Iris pigment epithelial cell (primary cell): ENCODE measurements at regions not wholly inside any gene's neighbourhood (a gene's known extent, or its start where the extent isn't known, plus 50 kb on each side); places are given as distances from the start of the nearest gene placed in this dataset.
A peak's percentile ranks its signal among the peaks of the same experiment; 100 is the strongest.

Source experiments
- DNase-seq: peaks from one replicate; pipeline ENCODE4 v3.0.0-alpha.2; 2011; ENCODE audit warnings: low read depth

DNA sequence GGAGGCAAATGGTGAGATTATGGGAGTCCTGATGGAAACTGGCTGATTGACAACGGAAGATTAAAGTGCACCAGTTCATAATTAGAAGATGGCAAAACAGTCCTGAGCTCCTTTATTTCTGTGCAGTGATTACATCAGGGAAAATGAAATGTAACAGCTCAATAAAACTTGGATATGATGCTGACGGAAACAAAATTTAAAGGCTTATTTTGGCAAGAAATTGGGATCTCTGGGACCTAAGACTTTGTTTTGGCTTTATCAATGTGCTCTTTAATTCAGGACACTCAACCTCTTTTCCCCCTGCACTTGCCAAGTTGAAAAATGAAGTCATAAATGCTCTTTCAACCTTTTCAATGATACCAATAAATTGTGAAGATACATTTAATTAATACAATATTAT lies 226.8 kb downstream of the C6orf118 start:
- no peak for DNase-seq

- DNase-seq, result no peak
Observed at GRCh38 chr6:165081944-165082532, 227.4 kb downstream of the C6orf118 start.

DNA sequence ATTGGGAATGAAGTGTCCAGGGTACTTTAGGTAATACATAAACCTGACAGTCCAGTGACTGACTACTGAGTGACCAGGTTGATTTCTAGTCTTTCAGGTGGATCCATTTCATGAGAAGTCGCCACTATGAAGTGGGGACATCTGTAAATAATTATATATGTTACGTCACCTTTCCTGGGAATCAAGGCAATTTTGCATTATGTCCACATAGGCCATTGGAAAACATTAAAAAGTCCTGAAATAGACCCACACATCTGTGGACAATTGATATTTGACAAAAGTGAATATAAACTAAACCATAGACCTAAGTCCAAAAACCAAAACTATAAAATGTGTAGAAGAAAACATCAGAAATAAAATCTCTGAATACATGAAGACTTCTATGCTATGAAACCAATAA lies 231.5 kb downstream of the C6orf118 start:
- DNase-seq, result no peak

DNA sequence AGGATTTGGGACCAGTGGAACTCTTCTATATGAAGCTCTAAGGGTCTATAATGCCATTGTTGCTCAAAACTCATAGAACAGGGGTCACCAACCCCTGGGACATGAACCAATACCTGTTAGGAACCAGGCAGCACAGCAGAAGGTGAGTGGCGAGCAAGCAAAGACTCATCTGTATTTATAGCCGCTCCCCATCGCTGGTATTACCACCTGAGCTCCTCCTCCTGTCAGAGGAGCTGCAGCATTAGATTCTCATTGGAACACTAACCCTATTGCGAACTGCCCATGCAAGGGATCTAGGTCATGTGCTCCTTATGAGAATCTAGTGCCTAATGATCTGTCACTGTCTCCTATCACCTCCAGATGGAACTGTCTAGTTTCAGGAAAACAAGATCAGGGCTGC lies 237.5 kb downstream of the C6orf118 start:
- DNase-seq, result no peak

DNA sequence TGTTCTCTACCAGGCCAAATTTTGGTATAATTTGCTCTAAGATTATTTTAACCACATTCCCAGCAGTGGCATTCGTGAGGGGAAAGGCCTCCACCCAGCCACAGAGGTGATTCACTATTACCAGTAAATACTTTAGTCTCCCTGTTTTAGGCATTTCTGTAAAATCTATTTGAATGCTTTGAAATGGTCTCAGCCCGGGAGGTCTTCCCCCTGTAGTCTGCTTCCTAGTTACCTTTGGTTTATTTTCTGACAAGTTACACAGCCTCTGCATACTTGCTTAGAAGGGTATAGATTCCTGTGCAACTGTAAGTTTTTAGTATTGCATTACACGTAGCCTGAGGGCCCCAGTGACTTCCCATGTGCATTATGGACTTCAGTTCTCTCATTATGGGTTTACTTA lies 248.7 kb downstream of the C6orf118 start:
- no peak for DNase-seq

DNA sequence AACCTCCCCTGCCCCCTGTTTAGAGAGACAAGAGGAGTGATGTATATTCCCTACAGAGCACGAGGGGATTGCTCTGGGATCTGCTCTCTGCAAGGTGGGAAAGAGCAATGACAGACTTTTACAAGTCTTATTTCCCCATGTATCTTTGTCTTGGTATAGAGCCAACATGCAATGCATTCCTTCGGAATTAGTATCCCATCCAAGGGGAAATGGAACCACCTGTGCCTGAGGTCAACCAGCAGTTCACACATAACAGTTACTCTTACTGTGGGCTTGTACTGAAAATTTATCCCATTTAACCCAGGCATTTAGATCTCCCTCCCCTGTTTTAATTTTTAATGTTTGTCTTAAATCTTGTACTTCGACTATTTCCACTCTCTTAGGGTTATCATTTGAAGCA lies 250.4 kb downstream of the C6orf118 start:
- DNase-seq, result peak; percentile 5

DNA sequence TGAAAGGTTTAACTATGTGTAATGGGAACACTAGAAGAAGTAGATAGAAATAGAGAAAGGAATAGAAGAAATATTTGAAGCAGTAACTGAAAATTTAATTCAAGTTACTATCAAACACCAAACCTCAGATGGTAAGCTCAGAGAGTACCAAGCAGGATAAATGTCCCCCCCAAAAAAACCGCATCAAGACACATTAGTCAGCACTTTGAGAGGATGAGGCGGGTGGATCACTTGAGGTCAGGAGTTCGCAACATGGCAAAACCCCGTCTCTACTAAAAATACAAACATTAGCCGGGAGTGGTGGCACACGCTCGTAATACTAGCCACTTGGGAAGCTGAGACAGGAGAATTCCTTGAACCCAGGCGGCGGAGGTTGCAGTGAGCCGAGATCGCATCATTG lies 253.1 kb downstream of the C6orf118 start:
- no peak for DNase-seq

DNA sequence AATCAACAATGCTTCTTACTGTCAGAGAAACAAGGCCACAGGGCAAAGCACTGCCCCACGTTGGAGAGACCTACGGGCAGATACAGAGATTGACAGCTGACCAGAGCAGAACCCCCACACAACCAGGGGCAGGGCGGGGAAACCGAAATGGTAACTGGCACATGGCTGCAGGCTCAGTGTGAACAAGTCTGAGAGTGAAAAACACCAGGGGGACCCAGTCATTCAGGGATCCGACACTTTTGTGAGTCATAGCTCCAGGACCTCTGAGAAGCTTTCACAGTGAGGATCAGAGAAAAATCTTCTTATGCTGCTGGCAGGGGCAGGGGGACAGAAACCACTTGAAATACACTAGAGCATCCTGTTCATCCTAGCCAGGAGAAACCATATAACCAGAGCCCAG lies 254.2 kb downstream of the C6orf118 start:
- no peak for DNase-seq

- DNase-seq, result no peak
Observed at GRCh38 chr6:165052561-165053480, 256.6 kb downstream of the C6orf118 start.

DNA sequence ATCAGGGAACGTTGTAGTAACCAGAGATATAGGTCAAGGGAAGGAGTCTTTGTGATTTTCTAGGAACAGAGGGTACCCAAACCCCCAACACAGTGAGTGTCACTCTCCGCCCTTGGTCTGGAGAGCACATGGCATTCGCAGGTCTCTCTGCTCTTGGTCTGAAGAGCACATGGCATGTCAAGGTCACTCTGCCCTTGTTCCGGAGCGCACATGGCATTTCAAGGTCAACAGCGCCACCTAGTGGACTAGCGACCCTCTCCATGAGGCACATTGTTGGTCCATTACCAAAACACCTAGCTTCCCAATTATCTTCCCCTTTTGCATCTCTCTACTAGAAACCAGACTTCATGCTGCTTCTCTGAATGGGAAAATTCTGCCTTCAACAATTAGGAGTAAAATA lies 260.0 kb downstream of the C6orf118 start:
- DNase-seq, result no peak

GRCh38 chr6:165047952-165048351 lies 261.5 kb downstream of the C6orf118 start:
- DNase-seq, result no peak

- no peak for DNase-seq
Observed at GRCh38 chr6:165045631-165046030, 263.8 kb downstream of the C6orf118 start.

DNA sequence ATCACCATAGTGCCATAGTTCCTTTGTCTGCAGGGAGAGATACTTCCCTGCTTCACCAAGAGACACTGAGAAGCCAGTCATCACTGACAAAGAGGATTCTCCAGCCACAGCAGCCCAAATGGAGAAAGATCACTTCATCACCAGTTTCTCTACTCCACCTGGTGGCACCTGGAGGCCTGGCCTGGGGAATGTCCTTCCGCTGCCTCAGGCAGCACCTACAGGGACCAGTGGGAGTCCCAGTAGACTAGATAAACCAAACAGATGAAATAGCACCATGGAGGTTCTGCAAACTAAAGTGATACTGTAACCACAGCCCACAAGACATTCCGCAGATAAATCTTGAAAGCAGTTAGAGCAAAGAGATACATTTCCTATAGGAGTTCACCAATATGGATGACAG lies 266.5 kb downstream of the C6orf118 start:
- no peak for DNase-seq

DNA sequence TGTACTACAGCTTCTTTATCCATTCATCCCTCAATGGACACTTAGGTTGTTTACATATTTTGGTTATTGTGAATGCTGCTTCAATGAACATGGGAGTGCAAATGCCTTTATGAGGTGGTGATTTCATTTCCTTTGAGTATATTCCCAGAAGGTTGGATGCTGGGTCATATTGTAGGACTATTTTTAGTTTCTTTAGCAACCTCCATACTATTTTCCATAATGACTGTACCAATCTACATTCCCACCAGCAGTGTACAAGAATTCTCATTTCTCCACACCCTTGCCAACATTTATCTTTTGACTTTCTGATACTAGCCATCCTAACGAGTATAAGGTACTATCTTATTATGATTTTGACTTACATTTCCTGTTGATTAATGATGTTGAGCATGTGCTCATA lies 269.0 kb downstream of the C6orf118 start:
- no peak for DNase-seq

DNA sequence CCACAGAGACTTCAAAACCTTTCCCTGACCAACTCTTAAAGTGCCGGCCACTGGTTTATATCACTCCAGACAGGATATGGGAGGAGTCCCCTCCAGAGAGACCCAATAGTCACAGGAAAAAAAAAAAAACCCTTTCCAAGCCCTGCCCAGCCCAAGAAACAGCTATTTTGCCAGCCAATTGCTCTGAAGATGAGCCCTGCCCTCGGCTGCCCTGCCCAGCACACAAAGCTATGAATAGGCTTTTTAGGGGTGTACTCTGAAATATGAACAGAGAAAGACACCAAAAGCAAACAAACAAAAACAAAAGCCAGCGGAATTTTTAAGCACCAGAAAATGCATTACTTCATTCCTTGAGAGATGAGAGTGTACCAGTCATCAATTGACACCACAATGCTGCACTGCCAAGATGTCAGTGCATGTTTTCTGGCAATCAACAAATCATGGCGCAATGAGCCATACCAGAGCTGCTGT lies 275.1 kb downstream of the C6orf118 start:
- DNase-seq, result no peak

GRCh38 chr6:165031502-165031901 lies 277.9 kb downstream of the C6orf118 start:
- DNase-seq, result no peak

DNA sequence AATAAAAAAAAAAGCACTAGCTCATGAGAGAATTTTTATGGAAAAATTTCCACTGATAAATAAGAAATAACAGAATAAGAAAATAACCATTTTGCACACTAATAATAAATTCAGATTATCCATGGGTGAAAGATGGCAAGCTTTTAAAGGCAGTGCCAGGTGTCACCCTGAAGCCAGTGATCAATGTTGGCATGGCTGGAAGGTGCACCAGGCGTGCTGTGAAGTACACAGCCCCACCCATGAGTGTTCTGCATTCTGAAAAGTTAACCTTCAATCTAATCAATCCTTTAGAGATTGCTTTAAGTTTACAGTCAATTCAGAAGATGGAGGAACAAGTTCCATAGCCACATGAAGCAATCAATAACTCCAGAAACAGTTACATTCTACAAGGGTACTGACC lies 284.4 kb downstream of the C6orf118 start:
- DNase-seq, result no peak

- DNase-seq, result no peak
Observed at GRCh38 chr6:165019681-165020080, 289.7 kb downstream of the C6orf118 start.

GRCh38 chr6:165015676-165016075 lies 293.7 kb downstream of the C6orf118 start:
- DNase-seq, result no peak

DNA sequence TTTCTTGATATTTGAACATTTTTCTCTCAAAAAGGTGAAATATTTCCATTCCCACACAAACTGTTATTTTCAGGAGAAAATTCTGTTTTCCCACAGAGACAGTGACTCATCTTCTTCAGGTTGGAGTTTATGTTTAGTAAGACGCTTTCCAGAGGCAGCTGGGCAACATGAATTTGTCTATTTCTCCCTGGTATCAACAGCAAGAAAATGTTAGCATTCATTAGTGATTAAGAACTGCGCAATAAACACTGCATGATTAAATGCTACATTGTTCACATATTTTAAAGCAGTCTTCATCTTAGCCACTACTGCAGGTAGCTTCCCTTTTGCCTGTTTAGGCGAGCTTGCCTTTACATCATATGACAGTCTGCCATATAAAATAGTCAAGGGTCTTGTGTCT lies 295.7 kb downstream of the C6orf118 start:
- no peak for DNase-seq

DNA sequence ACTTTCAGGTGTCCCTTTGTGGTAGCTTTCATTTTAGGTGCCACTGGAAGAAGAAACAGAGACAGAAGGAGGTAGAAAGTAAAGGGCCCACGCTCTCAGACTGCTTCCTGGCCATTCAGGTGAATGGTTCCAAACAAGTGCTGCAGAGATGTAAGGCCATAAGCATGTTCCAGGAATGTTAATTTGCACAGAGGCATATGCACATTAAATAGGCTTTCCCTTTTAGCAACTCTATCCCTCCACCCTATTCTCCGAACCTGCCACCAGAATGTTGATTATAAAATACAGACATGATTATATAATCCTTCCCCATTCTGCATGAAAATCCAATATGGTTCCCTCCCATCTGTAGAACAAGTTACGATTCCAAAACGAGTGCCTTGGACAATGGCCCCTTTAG lies 297.2 kb downstream of the C6orf118 start:
- no peak for DNase-seq

- DNase-seq, result peak; percentile 10
Observed at GRCh38 chr6:165010556-165011535, 298.6 kb downstream of the C6orf118 start.
